Kidney tubule cell (primary cell): ENCODE measurements at regions not wholly inside any gene's neighbourhood (a gene's known extent, or its start where the extent isn't known, plus 50 kb on each side); places are given as distances from the start of the nearest gene placed in this dataset.
"Not testable (repeated sequence)": the region's sequence is repeated elsewhere in the genome, so short reads cannot be mapped to it uniquely, and the experiment has no call there.

Experiments
- DNase-seq: peaks from one replicate; pipeline ENCODE4 v3.0.0-alpha.2; 2018; ENCODE audit warnings: low spot score

GRCh38 chr10:45056806-45057205 is 56.1 kb downstream of the ZNF22 start:
- DNase-seq, result not testable (repeated sequence)

DNA sequence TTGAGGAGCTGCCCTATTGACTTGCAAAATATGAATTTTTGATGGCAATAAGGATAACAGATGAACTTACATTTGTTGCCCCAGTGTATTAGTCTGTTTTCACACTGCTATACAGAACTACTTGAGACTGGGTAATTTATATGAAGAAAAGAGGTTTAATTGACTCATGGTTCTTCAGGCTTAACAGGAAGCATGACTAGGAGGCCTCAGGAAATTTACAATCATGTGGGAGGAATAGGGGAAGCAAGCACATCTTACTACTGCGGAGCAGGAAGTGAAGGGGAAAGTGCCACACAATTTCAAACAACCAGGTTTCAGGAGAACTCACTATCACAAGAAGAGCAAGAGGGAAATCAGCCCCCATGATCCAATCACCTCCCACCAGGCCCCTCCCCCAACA is 57.9 kb downstream of the ZNF22 start:
- no peak for DNase-seq

DNA sequence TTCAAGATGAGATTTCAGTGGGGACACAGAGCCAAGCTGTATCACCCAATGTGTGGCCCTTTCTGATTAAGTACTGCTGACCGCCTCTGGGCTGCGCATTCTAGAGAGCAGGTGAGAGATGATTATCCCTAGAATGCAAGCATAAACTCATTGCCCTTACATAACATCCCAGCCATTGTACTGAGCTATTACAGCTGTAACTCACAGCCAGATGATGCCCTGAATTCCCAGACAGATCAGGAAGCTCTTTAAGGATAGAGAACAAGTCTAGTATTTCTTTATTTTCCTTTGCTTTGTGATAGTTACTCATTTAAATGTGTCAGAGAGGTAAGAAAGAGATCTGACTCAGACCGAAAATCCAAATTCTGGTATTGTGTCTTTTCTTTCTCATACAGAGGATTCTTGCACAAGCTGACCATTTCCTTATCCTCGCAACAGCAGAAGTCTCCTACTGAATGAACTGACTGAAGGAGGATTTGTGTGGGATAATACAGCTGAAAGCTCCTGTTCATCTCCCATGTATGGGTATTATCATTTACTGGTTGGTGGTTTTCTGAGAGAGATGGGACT is 58.4 kb downstream of the ZNF22 start:
- no peak for DNase-seq

- DNase-seq, result no peak
Measured at GRCh38 chr10:45059632-45060031, 58.9 kb downstream of the ZNF22 start.

DNA sequence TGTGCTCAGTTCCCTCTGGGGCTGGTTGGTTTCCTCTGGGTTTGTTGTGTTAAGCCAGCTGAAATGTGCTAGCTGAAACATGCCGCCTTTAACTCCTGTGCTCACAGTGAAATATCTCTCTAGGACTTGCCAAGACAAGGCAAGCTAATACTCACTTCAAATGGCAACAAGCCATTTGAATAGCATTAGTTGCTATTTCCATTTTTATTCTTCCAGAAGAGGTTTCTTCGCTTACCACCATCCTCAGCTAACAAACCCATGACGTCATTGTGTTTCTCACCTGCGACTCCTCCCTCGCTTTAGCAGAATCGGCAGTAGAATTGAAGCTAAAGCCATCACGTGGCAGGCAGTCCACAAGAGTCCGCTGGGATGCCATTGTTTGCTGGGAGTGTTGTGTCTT is 61.3 kb downstream of the ZNF22 start:
- DNase-seq, result no peak

DNA sequence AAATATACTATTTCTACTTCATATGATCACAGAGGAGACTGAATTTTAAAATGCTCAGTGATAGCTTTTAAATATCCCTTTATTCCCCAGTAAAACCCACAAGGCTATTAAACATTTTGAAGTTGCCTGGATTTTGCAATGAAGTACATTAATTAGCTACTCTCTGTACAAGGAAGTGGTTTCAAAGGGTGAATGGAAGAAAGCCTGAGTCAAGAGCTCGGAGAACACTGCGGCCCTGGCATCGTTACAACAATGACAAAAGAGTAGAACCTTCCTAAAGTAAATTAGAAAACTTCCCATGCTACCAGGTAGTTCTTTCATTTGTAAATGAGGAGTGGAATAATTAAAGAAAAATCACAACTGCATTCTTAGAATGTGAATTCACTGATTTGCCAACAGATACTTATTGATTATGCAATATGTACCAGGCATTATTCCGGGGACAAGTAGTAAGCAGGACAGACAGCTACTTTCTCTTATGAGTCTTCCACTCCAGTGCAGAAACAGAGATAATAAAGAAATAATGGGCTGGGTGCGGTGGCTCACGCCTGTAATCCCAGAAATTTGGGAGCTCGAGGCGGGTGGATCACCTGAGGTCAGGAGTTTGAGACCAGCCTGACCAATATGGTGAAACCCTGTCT is 63.0 kb downstream of the ZNF22 start:
- no peak for DNase-seq

- no peak for DNase-seq
Measured at GRCh38 chr10:45064998-45065397, 64.3 kb downstream of the ZNF22 start.

GRCh38 chr10:45071043-45071813 is 70.5 kb downstream of the ZNF22 start:
- DNase-seq, result peak; percentile 26

DNA sequence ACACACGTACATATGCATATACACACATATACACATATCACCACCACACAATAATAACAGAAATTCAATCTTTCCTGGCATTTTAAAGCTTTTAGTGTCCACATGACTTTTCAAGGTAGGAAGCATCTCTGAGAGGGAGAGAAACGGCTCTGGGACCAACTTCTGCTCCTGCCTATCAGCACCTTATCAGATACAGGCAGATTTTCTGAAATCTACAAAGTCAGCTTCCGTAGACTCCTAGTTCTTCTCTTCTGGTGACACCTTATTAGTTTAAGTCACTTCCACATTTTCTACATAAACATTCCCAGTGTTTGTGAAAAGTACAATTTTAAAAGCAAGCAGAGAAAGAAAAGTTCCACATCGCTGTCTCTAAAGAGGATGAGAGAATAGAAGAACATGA is 74.5 kb downstream of the ZNF22 start:
- DNase-seq, result no peak

DNA sequence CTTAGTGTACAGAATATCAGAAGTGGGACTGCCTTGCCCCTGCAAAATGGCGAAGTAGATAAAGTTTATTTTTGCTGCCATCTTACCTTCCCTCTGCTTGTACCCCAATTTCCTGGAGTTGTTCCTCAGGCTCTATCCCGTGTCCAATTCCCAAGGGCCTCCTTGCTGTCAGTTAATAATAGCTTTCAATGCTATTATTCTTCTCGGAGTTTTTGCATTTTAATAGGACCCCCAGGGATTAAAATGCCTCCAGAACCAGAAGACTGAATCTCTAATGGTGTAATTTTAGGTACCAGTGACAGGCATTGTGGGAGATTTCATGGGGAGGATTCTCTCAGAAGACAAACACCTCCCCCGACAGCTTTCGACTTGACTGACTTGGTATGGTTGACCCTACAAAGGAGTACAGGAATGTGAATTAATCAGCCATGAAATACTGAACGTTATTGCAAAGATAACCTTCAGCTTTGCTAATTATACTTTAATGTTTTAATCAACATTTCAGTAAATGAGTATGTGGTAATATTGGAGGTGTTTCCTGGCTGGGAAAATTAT is 75.2 kb downstream of the ZNF22 start:
- DNase-seq, result no peak

DNA sequence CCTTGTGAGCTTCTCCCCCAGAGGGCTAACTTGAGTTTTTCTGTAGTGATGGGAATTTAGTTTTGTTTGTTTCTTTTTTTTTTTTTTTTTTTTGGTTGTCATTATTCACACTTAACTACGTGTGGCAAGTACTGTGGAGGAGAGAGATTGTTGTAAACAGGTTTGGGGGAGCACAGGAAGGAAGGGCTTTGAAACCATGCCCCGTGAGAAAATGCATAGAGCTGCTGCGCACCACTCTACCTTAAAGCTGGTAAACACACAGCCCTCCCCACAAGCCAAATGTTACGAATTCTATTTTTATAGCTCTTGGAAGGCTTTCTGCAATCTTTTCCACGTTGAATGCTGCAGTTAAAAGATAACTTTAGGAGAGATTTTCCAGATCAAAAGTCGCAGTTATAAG is 76.2 kb downstream of the ZNF22 start:
- DNase-seq, result no peak

- no peak for DNase-seq
Measured at GRCh38 chr10:45080331-45080730, 79.6 kb downstream of the ZNF22 start.

- no peak for DNase-seq
Measured at GRCh38 chr10:45082176-45082575, 81.5 kb downstream of the ZNF22 start.

GRCh38 chr10:45091968-45092367 is 91.2 kb downstream of the ZNF22 start:
- no peak for DNase-seq

- DNase-seq, result no peak
Measured at GRCh38 chr10:45093945-45094344, 93.2 kb downstream of the ZNF22 start.

DNA sequence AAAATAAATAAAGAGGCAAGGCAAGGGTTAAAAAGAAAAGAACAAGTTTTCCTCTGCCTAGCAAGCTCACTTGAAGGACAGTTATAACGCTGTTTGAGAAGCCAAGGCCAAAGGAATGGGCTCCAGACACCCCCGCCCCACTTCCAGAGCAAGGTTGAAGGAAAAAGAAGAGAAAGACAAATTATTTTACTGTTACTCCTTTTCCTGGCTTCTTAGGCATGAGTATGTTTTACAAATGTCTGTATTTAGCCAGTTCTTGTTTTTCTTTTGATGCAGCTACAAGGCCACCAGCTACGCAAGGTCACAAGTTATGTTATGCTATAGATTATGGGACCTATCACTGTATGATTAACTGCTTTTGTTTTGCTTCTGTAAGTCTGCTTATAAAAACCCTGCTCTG is 94.6 kb downstream of the ZNF22 start:
- no peak for DNase-seq

DNA sequence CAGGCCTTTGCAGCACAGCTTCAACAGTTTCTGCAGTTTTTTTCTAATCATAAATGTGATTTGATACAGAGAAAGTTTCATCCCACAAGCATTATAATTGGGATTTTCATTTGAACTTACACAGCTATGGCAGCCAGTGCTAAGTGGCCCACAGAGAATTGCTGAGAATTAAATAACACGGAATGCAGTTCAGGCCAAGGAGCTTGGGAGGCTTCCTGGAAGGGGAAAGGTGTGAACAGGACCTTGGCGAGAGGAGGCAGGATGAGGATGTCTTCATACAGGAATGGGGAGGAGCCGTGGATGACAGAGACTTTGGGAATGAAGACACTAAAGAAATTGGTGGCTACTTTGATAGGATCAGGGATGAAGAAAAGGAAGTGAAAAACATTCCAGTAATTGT is 95.3 kb downstream of the ZNF22 start:
- no peak for DNase-seq

DNA sequence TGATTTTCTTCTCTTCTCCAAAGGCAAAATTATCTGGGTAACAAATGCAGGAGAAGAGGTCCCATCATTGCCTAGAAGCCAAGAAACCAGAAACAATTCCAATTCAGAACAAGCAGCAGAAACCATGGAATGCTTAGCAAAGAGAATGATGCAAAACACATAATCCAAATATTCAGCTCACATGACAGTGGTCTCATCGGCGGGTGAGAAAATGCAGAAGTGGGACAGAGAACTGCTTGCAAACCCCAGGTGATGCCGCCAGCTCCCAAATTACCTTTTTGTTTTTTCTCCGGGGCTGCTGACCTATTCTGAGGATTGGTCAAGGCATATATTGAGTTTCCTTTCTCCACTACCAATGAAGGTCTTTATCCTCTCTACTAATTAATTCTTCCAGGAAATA is 99.7 kb downstream of the ZNF22 start:
- DNase-seq, result no peak

DNA sequence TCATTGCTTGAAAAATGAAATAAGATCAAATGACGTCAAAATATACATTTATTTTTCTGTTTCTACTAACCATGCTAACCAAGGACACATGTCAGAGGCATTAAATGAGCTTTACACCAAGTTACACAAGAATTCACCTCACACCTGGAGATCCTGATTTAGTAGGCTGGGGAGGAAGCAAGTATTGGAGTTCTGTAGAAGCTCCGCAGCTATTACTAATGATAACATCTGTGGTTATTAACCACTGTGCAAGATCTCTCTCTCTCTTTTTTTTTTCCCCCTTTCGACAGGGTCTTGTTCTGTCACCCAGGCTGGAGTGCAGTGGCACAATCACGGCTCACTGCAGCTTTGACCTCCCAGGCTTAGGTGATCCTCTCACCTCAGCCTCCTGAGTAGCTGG is 104.0 kb downstream of the ZNF22 start:
- no peak for DNase-seq

- not testable (repeated sequence) for DNase-seq
Measured at GRCh38 chr10:45105309-45105708, 104.6 kb downstream of the ZNF22 start.

DNA sequence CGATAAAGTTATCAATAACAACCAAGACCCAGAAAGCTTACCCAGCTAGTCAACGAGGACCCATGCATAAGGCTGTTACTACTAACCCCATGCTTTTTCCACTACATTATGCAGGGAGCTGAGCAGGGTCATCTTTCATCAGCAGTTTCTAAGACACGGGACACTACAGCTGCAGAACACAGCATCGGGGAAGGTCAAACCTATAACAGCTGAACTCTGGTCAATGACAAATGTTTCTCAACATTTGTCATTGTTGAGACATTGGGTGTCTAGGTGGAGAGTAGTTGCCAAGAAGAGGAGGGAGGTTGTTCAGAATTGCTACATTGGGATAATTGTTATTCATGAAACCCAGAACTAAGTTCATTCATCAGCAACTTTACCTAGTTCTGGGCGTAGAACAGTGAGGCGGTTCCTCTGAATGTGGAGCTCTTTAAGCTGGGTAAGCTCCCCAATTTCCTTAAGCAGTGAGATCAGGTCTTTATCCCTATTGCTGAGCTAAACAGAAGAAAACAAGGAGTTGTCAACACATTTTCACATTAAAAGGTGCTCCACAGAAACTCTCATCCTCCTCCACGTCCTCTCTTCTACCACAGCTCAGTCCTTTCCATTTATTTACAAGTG is 105.6 kb downstream of the ZNF22 start:
- no peak for DNase-seq

GRCh38 chr10:45111509-45111908 is 110.8 kb downstream of the ZNF22 start:
- DNase-seq, result no peak

DNA sequence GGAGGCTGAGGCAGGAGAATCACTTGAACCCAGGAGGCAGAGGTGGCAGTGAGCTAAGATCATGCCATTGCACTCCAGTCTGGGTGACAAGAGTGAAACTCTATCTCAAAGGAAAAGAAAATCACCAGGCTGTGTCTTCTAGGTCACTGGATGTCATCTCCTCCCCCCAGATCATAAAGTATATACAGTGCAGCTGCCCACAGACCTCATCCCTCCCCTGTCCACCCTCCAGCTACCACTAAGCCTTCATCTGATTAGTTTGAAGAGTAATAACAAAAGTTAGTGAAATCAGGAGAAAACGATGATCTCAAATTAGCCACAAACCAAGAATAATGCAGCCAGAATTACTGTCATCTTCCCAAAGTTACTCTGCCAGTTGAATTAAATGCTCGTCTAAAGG is 117.2 kb downstream of the ZNF22 start:
- DNase-seq, result not testable (repeated sequence)
